ENCODE measurements at regions not wholly inside any gene's neighbourhood (a gene's known extent, or its start where the extent isn't known, plus 50 kb on each side); places are given as distances from the start of the nearest gene placed in this dataset.
"Not testable (repeated sequence)": the region's sequence is repeated elsewhere in the genome, so short reads cannot be mapped to it uniquely, and the experiment has no call there.

GRCh38 chr3:154835639-154836038, 244.5 kb upstream of the MME start:
- no peak for DNase-seq (ENCODE audit: low read depth in 2 of 2)

- DNase-seq (ENCODE audit: low read depth in 2 of 2) = not testable (repeated sequence)
These were observed 245.3 kb upstream of the MME start for GRCh38 chr3:154834831-154835230.

GRCh38 chr3:154829929-154830328, 250.2 kb upstream of the MME start:
- no peak for DNase-seq (ENCODE audit: low read depth in 2 of 2)

GRCh38 chr3:154819491-154819890, 260.6 kb upstream of the MME start:
- DNase-seq (ENCODE audit: low read depth in 2 of 2) = no peak

GRCh38 chr3:154818676-154819255, 261.4 kb upstream of the MME start:
- no peak for DNase-seq (ENCODE audit: low read depth in 2 of 2)

GRCh38 chr3:154810017-154810416, 270.1 kb upstream of the MME start:
- not testable (repeated sequence) for DNase-seq (ENCODE audit: low read depth in 2 of 2)

- DNase-seq (ENCODE audit: low read depth in 2 of 2) = no peak
These were observed 278.4 kb upstream of the MME start for GRCh38 chr3:154801729-154802128.

GRCh38 chr3:154799800-154800199, 280.3 kb upstream of the MME start:
- no peak for DNase-seq (ENCODE audit: low read depth in 2 of 2)

GRCh38 chr3:154795582-154795981, 284.5 kb upstream of the MME start:
- peak in 1 of 2 donors; percentile 68 for DNase-seq (ENCODE audit: low read depth in 2 of 2)

GRCh38 chr3:154794814-154795445, 285.2 kb upstream of the MME start:
- no peak for DNase-seq (ENCODE audit: low read depth in 2 of 2)

- DNase-seq (ENCODE audit: low read depth in 2 of 2) = no peak
These were observed 285.7 kb upstream of the MME start for GRCh38 chr3:154794391-154794790.

- DNase-seq (ENCODE audit: low read depth in 2 of 2) = no peak
These were observed 287.3 kb upstream of the MME start for GRCh38 chr3:154792828-154793227.

GRCh38 chr3:154791611-154792010, 288.5 kb upstream of the MME start:
- no peak for DNase-seq (ENCODE audit: low read depth in 2 of 2)

GRCh38 chr3:154786724-154787123, 293.4 kb upstream of the MME start:
- DNase-seq (ENCODE audit: low read depth in 2 of 2) = no peak

GRCh38 chr3:154783521-154783931, 296.6 kb upstream of the MME start:
- DNase-seq (ENCODE audit: low read depth in 2 of 2) = no peak

- no peak for DNase-seq (ENCODE audit: low read depth in 2 of 2)
These were observed 297.1 kb upstream of the MME start for GRCh38 chr3:154783061-154783460.

GRCh38 chr3:154782151-154782550, 298.0 kb upstream of the MME start:
- no peak for DNase-seq (ENCODE audit: low read depth in 2 of 2)

GRCh38 chr3:154781595-154781994, 298.5 kb upstream of the MME start:
- no peak for DNase-seq (ENCODE audit: low read depth in 2 of 2)

GRCh38 chr3:154780263-154780662, 299.9 kb upstream of the MME start:
- DNase-seq (ENCODE audit: low read depth in 2 of 2) = no peak

- DNase-seq (ENCODE audit: low read depth in 2 of 2) = no peak
These were observed 300.5 kb upstream of the MME start for GRCh38 chr3:154779571-154779970.

- no peak for DNase-seq (ENCODE audit: low read depth in 2 of 2)
These were observed 302.1 kb upstream of the MME start for GRCh38 chr3:154778057-154778456.

- no peak for DNase-seq (ENCODE audit: low read depth in 2 of 2)
These were observed 303.4 kb upstream of the MME start for GRCh38 chr3:154776549-154777225.
